HL-60 (cell line): ENCODE measurements at regions not wholly inside any gene's neighbourhood (a gene's known extent, or its start where the extent isn't known, plus 50 kb on each side); places are given as distances from the start of the nearest gene placed in this dataset.

ENCODE experiments used
- CTCF ChIP-seq: IDR thresholded peaks from one replicate; pipeline ENCODE4 v1.5.1; 2011; ENCODE audit warnings: low read length, control low read depth, inconsistent platforms; ENCODE audit not compliant: insufficient read depth
- GABPA ChIP-seq: IDR thresholded peaks from 2 replicates; pipeline ENCODE4 v1.6.1; 2012; ENCODE audit warnings: low read depth
- POLR2AphosphoS5 ChIP-seq: IDR thresholded peaks from 2 replicates; pipeline ENCODE4 v1.6.1; 2012; ENCODE audit warnings: low read depth
- SPI1 ChIP-seq: IDR thresholded peaks from 2 replicates; pipeline ENCODE4 v1.6.1; 2012; ENCODE audit warnings: low read depth, mild to moderate bottlenecking, borderline replicate concordance
- TF ChIP-seq, protein P1 (sequence below): IDR thresholded peaks from 2 replicates; pipeline ENCODE4 v1.6.1; 2012; ENCODE audit warnings: low read depth; ENCODE audit not compliant: insufficient replicate concordance

DNA sequence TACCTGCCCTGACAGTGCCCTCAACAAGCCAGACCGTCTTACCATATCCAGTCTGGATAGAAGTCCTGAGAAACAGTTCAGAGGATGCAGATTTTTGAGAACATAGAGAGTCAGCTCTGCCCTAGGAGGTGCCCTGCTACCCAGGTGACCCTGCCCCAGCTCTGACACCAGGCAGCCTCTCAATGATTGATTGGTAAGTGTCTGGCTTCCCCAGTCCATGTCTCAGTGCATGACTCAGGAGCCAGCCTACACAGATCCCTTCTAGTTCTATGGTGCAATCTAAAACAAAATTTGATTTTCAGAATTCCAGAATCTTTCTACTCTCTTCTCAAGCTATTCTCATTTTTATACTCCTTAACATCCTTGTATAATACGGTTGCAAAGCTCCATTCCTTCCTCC is 292.1 kb downstream of the VPS13C start:
- no peak for TF ChIP-seq CTCF
- TF ChIP-seq POLR2AphosphoS5 = no peak
- no peak for TF ChIP-seq GABPA
- TF ChIP-seq SPI1 = no peak
- TF ChIP-seq, protein P1, sequence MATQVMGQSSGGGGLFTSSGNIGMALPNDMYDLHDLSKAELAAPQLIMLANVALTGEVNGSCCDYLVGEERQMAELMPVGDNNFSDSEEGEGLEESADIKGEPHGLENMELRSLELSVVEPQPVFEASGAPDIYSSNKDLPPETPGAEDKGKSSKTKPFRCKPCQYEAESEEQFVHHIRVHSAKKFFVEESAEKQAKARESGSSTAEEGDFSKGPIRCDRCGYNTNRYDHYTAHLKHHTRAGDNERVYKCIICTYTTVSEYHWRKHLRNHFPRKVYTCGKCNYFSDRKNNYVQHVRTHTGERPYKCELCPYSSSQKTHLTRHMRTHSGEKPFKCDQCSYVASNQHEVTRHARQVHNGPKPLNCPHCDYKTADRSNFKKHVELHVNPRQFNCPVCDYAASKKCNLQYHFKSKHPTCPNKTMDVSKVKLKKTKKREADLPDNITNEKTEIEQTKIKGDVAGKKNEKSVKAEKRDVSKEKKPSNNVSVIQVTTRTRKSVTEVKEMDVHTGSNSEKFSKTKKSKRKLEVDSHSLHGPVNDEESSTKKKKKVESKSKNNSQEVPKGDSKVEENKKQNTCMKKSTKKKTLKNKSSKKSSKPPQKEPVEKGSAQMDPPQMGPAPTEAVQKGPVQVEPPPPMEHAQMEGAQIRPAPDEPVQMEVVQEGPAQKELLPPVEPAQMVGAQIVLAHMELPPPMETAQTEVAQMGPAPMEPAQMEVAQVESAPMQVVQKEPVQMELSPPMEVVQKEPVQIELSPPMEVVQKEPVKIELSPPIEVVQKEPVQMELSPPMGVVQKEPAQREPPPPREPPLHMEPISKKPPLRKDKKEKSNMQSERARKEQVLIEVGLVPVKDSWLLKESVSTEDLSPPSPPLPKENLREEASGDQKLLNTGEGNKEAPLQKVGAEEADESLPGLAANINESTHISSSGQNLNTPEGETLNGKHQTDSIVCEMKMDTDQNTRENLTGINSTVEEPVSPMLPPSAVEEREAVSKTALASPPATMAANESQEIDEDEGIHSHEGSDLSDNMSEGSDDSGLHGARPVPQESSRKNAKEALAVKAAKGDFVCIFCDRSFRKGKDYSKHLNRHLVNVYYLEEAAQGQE = no peak
